ENCODE measurements at regions not wholly inside any gene's neighbourhood (a gene's known extent, or its start where the extent isn't known, plus 50 kb on each side); places are given as distances from the start of the nearest gene placed in this dataset.
"Not testable (repeated sequence)": the region's sequence is repeated elsewhere in the genome, so short reads cannot be mapped to it uniquely, and the experiment has no call there.

- no peaks in the 10 kb centered on the region for H3K9me3 ChIP-seq (replicated peaks; ENCODE audit: low read length)
- no peaks in the 10 kb centered on the region for H3K4me1 ChIP-seq (ENCODE audit: control insufficient read depth, insufficient read depth, low read length)
- H3K4me3 ChIP-seq (ENCODE audit: low read length) = no peak overlapping the region
- H3K4me2 ChIP-seq (ENCODE audit: low read length) = no peak overlapping the region
- no peak overlapping the region for H3K9ac ChIP-seq (ENCODE audit: low read depth, low read length)
- H3K36me3 ChIP-seq (ENCODE audit: insufficient read depth, low read length) = no peaks in the 10 kb centered on the region
- H3K27me3 ChIP-seq (ENCODE audit: control insufficient read depth, insufficient read depth, low read length) = no peaks in the 10 kb centered on the region
These were observed 212.4 kb downstream of the ZIC5 start for GRCh38 chr13:99759163-99759552.

- Histone ChIP-seq H3K9me3 (replicated peaks; ENCODE audit: low read length) (no peaks in the 10 kb centered on the region), H3K9ac (ENCODE audit: low read depth, low read length) (no peak overlapping the region), H3K4me3 (ENCODE audit: low read length) (no peak overlapping the region), H3K4me2 (ENCODE audit: low read length) (no peak overlapping the region), H3K36me3 (ENCODE audit: insufficient read depth, low read length) (no peaks in the 10 kb centered on the region), H3K27me3 (ENCODE audit: control insufficient read depth, insufficient read depth, low read length) (no peaks in the 10 kb centered on the region), H3K4me1 (ENCODE audit: control insufficient read depth, insufficient read depth, low read length) (no peaks in the 10 kb centered on the region)
These were observed 213.0 kb downstream of the ZIC5 start for GRCh38 chr13:99758460-99759162.

- H3K9me3 ChIP-seq (replicated peaks; ENCODE audit: low read length) = no peaks in the 10 kb centered on the region
- H3K4me3 ChIP-seq (ENCODE audit: low read length) = no peak overlapping the region
- H3K4me1 ChIP-seq (ENCODE audit: control insufficient read depth, insufficient read depth, low read length) = no peaks in the 10 kb centered on the region
- H3K36me3 ChIP-seq (ENCODE audit: insufficient read depth, low read length) = no peaks in the 10 kb centered on the region
- no peak overlapping the region for H3K9ac ChIP-seq (ENCODE audit: low read depth, low read length)
- no peak overlapping the region for H3K4me2 ChIP-seq (ENCODE audit: low read length)
- H3K27me3 ChIP-seq (ENCODE audit: control insufficient read depth, insufficient read depth, low read length) = no peaks in the 10 kb centered on the region
These were observed 213.7 kb downstream of the ZIC5 start for GRCh38 chr13:99757756-99758459.

DNA sequence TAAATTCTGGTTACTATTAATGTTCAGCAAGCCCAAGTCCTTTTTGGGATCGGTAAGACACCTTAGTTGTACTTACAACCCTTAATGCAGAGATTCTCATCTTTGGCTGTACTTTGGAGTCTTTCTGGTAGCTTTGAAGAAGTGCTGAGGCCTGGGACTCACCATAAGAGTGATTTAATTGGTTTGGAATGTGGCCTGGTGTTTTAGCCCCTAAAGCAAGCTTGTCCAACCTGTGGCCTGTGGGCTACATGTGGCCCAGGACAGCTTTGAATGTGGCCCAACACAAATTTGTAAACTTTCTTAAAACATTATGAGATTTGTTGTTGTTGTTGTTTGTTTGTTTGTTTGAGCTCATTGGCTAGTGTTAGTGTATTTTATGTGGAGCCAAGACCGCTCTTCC is 215.3 kb downstream of the ZIC5 start:
- no peak overlapping the region for H3K4me3 ChIP-seq (ENCODE audit: low read length)
- H3K4me1 ChIP-seq (ENCODE audit: control insufficient read depth, insufficient read depth, low read length) = no peaks in the 10 kb centered on the region
- H3K9ac ChIP-seq (ENCODE audit: low read depth, low read length) = no peak overlapping the region
- no peaks in the 10 kb centered on the region for H3K36me3 ChIP-seq (ENCODE audit: insufficient read depth, low read length)
- no peaks in the 10 kb centered on the region for H3K27me3 ChIP-seq (ENCODE audit: control insufficient read depth, insufficient read depth, low read length)
- H3K9me3 ChIP-seq (replicated peaks; ENCODE audit: low read length) = no peaks in the 10 kb centered on the region
- no peak overlapping the region for H3K4me2 ChIP-seq (ENCODE audit: low read length)

- H3K4me2 ChIP-seq (ENCODE audit: low read length); H3K4me1 ChIP-seq (ENCODE audit: control insufficient read depth, insufficient read depth, low read length); H3K4me3 ChIP-seq (ENCODE audit: low read length); H3K36me3 ChIP-seq (ENCODE audit: insufficient read depth, low read length); H3K9me3 ChIP-seq (replicated peaks; ENCODE audit: low read length); H3K9ac ChIP-seq (ENCODE audit: low read depth, low read length); H3K27me3 ChIP-seq (ENCODE audit: control insufficient read depth, insufficient read depth, low read length): not testable (repeated sequence)
These were observed 216.8 kb downstream of the ZIC5 start for GRCh38 chr13:99754750-99755149.

DNA sequence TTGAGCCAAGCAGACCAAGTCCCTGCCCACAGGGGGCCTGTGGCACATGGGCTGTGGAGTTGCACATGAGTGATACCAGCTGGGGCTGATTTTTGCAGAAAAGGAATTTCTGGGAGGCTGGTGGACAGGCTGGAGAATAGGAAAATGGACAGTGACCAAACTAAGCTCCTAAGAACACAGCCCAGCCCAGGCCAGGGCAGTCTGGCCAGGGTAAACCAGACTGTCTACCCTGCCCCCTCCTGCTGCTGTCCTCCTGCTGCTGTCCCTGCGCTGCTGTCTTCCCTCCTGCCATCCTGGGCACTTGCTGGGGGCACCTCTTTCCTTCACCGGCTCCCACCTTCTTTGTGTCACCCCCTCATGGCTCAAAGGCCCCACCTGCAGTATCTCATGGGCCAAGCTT is 219.2 kb downstream of the ZIC5 start:
- Histone ChIP-seq H3K4me1 (ENCODE audit: control insufficient read depth, insufficient read depth, low read length) (no peaks in the 10 kb centered on the region), H3K27me3 (ENCODE audit: control insufficient read depth, insufficient read depth, low read length) (no peaks in the 10 kb centered on the region), H3K9me3 (replicated peaks; ENCODE audit: low read length) (no peaks in the 10 kb centered on the region), H3K36me3 (ENCODE audit: insufficient read depth, low read length) (no peaks in the 10 kb centered on the region), H3K4me3 (ENCODE audit: low read length) (no peak overlapping the region), H3K9ac (ENCODE audit: low read depth, low read length) (no peak overlapping the region), H3K4me2 (ENCODE audit: low read length) (no peak overlapping the region)

DNA sequence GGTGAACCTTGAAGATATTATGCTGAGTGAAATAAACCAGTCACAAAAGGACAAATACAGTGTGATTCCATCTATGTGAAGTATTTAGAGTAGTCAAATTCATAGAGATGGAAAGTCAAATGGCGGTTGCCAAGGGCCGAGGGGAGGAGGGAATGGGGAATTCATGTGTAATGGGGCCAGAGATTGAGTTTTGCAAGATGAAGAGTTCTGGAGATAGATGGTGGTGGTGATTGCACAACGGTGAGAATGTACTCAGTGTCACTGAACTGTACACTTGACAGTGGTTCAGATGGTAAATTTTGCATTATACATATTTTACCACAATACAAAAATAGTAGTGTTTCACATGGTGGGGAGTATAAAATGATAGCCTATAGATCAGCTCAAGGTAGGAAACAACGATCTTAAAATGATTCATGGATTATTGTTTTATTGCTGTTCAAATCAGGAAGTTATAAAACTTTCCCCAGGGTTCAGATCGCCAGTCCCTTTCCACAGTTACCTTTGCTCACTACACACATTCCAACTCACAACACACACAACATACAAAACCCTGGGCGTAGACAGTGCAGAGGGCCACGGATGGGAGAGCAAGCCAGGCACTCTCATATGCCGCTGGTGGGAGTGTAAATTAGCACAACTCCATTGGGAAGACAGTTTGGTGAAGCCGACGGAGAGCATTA is 219.9 kb downstream of the ZIC5 start:
- H3K27me3 ChIP-seq (ENCODE audit: control insufficient read depth, insufficient read depth, low read length) = no peaks in the 10 kb centered on the region
- H3K9me3 ChIP-seq (replicated peaks; ENCODE audit: low read length) = no peaks in the 10 kb centered on the region
- H3K4me3 ChIP-seq (ENCODE audit: low read length) = no peak overlapping the region
- no peak overlapping the region for H3K4me2 ChIP-seq (ENCODE audit: low read length)
- H3K36me3 ChIP-seq (ENCODE audit: insufficient read depth, low read length) = no peaks in the 10 kb centered on the region
- H3K4me1 ChIP-seq (ENCODE audit: control insufficient read depth, insufficient read depth, low read length) = no peaks in the 10 kb centered on the region
- no peak overlapping the region for H3K9ac ChIP-seq (ENCODE audit: low read depth, low read length)

GRCh38 chr13:99750951-99751350 is 220.6 kb downstream of the ZIC5 start:
- H3K4me3 ChIP-seq (ENCODE audit: low read length) = no peak overlapping the region
- H3K36me3 ChIP-seq (ENCODE audit: insufficient read depth, low read length) = no peaks in the 10 kb centered on the region
- peaks cover 4% of the 10 kb centered on the region for H3K27me3 ChIP-seq (ENCODE audit: control insufficient read depth, insufficient read depth, low read length)
- no peaks in the 10 kb centered on the region for H3K4me1 ChIP-seq (ENCODE audit: control insufficient read depth, insufficient read depth, low read length)
- no peak overlapping the region for H3K4me2 ChIP-seq (ENCODE audit: low read length)
- no peak overlapping the region for H3K9ac ChIP-seq (ENCODE audit: low read depth, low read length)
- no peaks in the 10 kb centered on the region for H3K9me3 ChIP-seq (replicated peaks; ENCODE audit: low read length)

DNA sequence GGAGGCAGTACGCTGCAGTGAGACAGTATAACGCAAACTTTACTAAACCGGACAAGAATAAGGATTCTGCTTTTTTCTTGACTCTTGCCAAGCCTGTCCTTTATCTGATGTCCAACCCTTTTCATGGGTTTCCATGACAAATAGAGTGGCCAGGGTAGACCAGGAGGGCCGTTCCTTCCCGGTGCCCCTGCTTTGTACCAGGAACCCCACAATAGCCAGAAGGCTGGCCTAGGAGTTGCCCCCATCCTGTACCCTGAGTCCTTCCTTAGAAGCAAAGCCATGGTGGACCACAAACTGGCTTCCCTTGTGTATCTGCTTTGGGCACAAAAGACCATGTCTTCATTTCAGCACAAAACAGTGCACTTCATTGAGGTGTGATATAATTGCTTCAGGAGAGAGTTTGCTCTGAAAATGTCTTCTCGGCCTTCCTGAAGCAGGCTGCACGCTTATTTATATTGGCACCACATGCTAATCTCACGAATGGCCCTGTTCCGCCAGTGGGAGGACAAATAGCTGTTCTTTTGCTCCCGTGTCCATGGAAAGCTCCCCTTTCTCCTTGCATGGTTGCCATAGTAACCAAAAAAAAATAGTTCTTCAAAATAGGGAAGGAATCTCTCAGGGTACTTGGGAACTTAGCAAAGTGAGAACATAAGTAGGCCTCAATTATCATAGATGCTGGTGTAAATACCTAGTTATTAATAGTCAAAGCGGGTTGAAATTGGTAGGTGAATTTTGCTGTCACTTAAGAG is 222.1 kb downstream of the ZIC5 start:
- H3K27me3 ChIP-seq (ENCODE audit: control insufficient read depth, insufficient read depth, low read length) = peaks cover 5% of the 10 kb centered on the region
- no peak overlapping the region for H3K4me3 ChIP-seq (ENCODE audit: low read length)
- no peaks in the 10 kb centered on the region for H3K36me3 ChIP-seq (ENCODE audit: insufficient read depth, low read length)
- no peak overlapping the region for H3K4me2 ChIP-seq (ENCODE audit: low read length)
- no peaks in the 10 kb centered on the region for H3K4me1 ChIP-seq (ENCODE audit: control insufficient read depth, insufficient read depth, low read length)
- H3K9me3 ChIP-seq (replicated peaks; ENCODE audit: low read length) = no peaks in the 10 kb centered on the region
- H3K9ac ChIP-seq (ENCODE audit: low read depth, low read length) = no peak overlapping the region

DNA sequence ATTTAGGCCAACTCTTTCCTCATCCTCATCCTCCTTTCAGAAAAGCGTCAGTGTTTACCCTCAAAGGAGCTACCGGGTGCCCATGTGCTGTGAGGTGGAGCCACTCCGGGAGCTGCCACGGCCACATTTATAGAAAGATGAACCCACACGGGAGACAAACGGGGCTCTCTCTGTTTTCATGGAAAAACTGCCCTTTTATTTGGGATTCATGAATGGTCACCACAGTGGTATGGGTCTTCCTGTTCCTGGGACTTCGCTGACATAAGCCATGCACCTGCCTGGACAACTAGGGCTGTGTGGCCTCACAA is 224.2 kb downstream of the ZIC5 start:
- Histone ChIP-seq H3K27me3 (ENCODE audit: control insufficient read depth, insufficient read depth, low read length) (peaks cover 17% of the 10 kb centered on the region), H3K9me3 (replicated peaks; ENCODE audit: low read length) (no peaks in the 10 kb centered on the region), H3K9ac (ENCODE audit: low read depth, low read length) (no peak overlapping the region)

DNA sequence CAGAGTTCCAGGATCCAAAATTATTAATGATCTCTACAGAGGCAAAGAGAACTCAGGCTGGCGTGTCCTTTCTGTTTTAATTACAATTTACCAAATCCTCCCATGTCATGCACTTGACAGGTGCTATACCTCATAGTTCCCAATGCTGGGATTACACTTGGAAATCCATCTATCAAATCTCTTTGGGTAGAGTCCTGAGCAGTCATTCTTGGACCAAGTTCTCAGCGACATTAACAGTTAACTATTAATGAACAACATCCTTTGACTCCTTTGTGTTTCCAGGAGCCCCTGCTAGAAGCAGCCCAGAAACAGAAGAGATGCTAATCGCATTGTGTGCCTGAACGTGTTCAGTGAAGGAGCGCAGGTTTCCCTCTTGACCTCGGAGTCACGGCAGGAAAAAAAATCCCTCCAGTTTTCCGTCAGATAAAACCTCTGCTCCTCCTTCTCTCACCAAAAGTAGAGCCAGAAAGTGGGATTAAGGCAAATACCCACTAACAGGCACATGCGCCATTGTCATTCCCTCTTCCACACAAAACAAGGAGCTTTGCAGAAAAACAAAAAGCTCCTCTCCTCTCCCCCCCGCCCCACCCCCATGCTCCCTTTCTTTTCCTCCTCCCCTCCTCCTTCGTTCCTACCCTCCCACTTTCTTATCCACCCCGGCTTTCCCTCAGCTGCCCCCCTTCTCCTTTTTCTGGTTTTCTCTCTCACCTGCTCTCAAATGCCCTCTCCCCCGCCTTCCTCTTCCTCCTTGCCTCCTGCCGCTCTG is 224.7 kb downstream of the ZIC5 start:
- H3K36me3 ChIP-seq (ENCODE audit: insufficient read depth, low read length) = no peaks in the 10 kb centered on the region
- H3K9me3 ChIP-seq (replicated peaks; ENCODE audit: low read length) = no peaks in the 10 kb centered on the region
- no peak overlapping the region for H3K9ac ChIP-seq (ENCODE audit: low read depth, low read length)
- peaks cover 22% of the 10 kb centered on the region for H3K27me3 ChIP-seq (ENCODE audit: control insufficient read depth, insufficient read depth, low read length)
- no peak overlapping the region for H3K4me3 ChIP-seq (ENCODE audit: low read length)
- no peaks in the 10 kb centered on the region for H3K4me1 ChIP-seq (ENCODE audit: control insufficient read depth, insufficient read depth, low read length)
- H3K4me2 ChIP-seq (ENCODE audit: low read length) = no peak overlapping the region

More for the DNA sequence above, 224.2 kb downstream of the ZIC5 start:
- H3K4me3 ChIP-seq (ENCODE audit: low read length) = no peak overlapping the region
- no peaks in the 10 kb centered on the region for H3K36me3 ChIP-seq (ENCODE audit: insufficient read depth, low read length)
- H3K4me1 ChIP-seq (ENCODE audit: control insufficient read depth, insufficient read depth, low read length) = no peaks in the 10 kb centered on the region
- H3K4me2 ChIP-seq (ENCODE audit: low read length) = no peak overlapping the region

Data from skeletal muscle satellite cell (primary cell).